Karpas-422 (cell line): ENCODE measurements at regions not wholly inside any gene's neighbourhood (a gene's known extent, or its start where the extent isn't known, plus 50 kb on each side); places are given as distances from the start of the nearest gene placed in this dataset.

Source experiments
- DNase-seq: peaks from one replicate; pipeline ENCODE4 v3.0.0-alpha.2; 2015
- H2AFZ ChIP-seq: fragments of 200-600 bp; sonication (generic); 2 replicates; pipeline ENCODE4 v1.6.1; 2014; ENCODE audit warnings: antibody characterized with exemption, low read length, mixed read lengths
- H3K27ac ChIP-seq: fragments of 200-600 bp; sonication (generic); 2 replicates; pipeline ENCODE4 v1.5.1; 2014; ENCODE audit warnings: mild to moderate bottlenecking, low read length, moderate library complexity
- H3K27me3 ChIP-seq: fragments of 200-600 bp; sonication (generic); 2 replicates; pipeline ENCODE4 v1.6.1; 2014; ENCODE audit warnings: low read length, mixed read lengths
- H3K36me3 ChIP-seq: fragments of 200-600 bp; sonication (generic); 2 replicates; pipeline ENCODE4 v1.6.1; 2014; ENCODE audit warnings: low read length, mixed read lengths; ENCODE audit not compliant: insufficient read depth
- H3K4me1 ChIP-seq: fragments of 200-600 bp; sonication (generic); 2 replicates; pipeline ENCODE4 v1.6.1; 2014; ENCODE audit warnings: mild to moderate bottlenecking, low read length, mixed read lengths
- H3K4me2 ChIP-seq: fragments of 200-600 bp; sonication (generic); 2 replicates; pipeline ENCODE4 v1.6.1; 2014; ENCODE audit warnings: low read length, low read depth, mild to moderate bottlenecking; ENCODE audit not compliant: poor library complexity, severe bottlenecking
- H3K4me3 ChIP-seq: fragments of 200-600 bp; sonication (generic); 2 replicates; pipeline ENCODE4 v1.5.1; 2014; ENCODE audit warnings: mild to moderate bottlenecking, antibody characterized with exemption, low read length, mixed read lengths
- H3K79me2 ChIP-seq: fragments of 200-600 bp; sonication (generic); 2 replicates; pipeline ENCODE4 v1.6.1; 2014; ENCODE audit warnings: mild to moderate bottlenecking, low read length, mixed read lengths
- H3K9ac ChIP-seq: fragments of 200-600 bp; sonication (generic); 2 replicates; pipeline ENCODE4 v1.6.0; 2014; ENCODE audit warnings: low read length
- H3K9me2 ChIP-seq: fragments of 200-600 bp; sonication (generic), shearing (Covaris generic); replicated peaks from 2 replicates; pipeline ENCODE4 v1.6.0; 2014; ENCODE audit warnings: mild to moderate bottlenecking, low read length, moderate library complexity; ENCODE audit not compliant: insufficient read depth
- H3K9me3 ChIP-seq: fragments of 300-700, 200-600 bp; sonication (generic); 2 replicates; pipeline ENCODE4 v1.6.1; 2014; ENCODE audit warnings: low read length, mixed read lengths
- H4K20me1 ChIP-seq: fragments of 200-600 bp; sonication (generic); 2 replicates; pipeline ENCODE4 v1.6.1; 2014; ENCODE audit warnings: mild to moderate bottlenecking, antibody characterized with exemption, low read length, low read depth; ENCODE audit not compliant: insufficient read depth

DNA sequence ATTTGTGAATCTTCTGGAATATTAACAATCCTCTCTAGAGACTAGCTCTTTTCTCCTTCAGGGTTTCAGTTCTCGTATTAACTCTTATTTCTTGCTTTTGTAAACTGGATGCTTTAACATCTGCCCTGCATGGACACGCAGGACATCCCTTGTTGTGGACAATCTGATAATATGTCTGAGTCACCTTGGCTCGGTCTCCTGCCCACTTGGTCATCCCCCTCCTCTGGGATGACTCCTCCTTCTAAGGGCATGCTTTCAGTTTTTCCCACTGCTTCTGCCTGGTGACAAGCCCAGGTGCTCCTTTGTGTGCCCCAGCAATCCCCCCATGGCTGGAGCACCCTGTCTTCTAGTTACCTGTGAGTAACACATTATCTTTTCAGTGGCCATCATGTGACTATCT is 460.5 kb downstream of the DSC3 start:
- H3K79me2 ChIP-seq = no peaks in the 10 kb centered on the region
- no peak overlapping the region for H3K4me3 ChIP-seq
- H3K27ac ChIP-seq = no peak overlapping the region
- no peaks in the 10 kb centered on the region for H3K9me3 ChIP-seq
- H3K36me3 ChIP-seq = no peaks in the 10 kb centered on the region
- H3K9me2 ChIP-seq = no peaks in the 10 kb centered on the region
- H3K9ac ChIP-seq = no peak overlapping the region
- no peaks in the 10 kb centered on the region for H4K20me1 ChIP-seq
- H3K4me1 ChIP-seq = no peaks in the 10 kb centered on the region
- H2AFZ ChIP-seq = no peak overlapping the region
- no peak overlapping the region for H3K4me2 ChIP-seq
- H3K27me3 ChIP-seq = no peaks in the 10 kb centered on the region
- DNase-seq = no peak

- Histone ChIP-seq H3K9me3 (no peaks in the 10 kb centered on the region), H3K27ac (no peak overlapping the region), H3K4me1 (no peaks in the 10 kb centered on the region), H3K9ac (no peak overlapping the region), H2AFZ (no peak overlapping the region), H3K27me3 (no peaks in the 10 kb centered on the region), H3K4me3 (no peak overlapping the region), H4K20me1 (no peaks in the 10 kb centered on the region), H3K9me2 (no peaks in the 10 kb centered on the region), H3K4me2 (no peak overlapping the region), H3K36me3 (no peaks in the 10 kb centered on the region), H3K79me2 (no peaks in the 10 kb centered on the region)
- no peak for DNase-seq
These were observed 463.8 kb downstream of the DSC3 start for GRCh38 chr18:30578707-30579106.

- DNase-seq = no peak
- H3K9me2 ChIP-seq = no peaks in the 10 kb centered on the region
- H3K27ac ChIP-seq = no peak overlapping the region
- no peak overlapping the region for H3K4me3 ChIP-seq
- no peaks in the 10 kb centered on the region for H3K27me3 ChIP-seq
- no peak overlapping the region for H2AFZ ChIP-seq
- H3K9me3 ChIP-seq = no peaks in the 10 kb centered on the region
- no peaks in the 10 kb centered on the region for H3K36me3 ChIP-seq
- no peak overlapping the region for H3K4me2 ChIP-seq
- H3K79me2 ChIP-seq = no peaks in the 10 kb centered on the region
- H4K20me1 ChIP-seq = no peaks in the 10 kb centered on the region
- no peak overlapping the region for H3K9ac ChIP-seq
- H3K4me1 ChIP-seq = no peaks in the 10 kb centered on the region
These were observed 470.3 kb downstream of the DSC3 start for GRCh38 chr18:30572214-30572613.

GRCh38 chr18:30568333-30568732 is 474.2 kb downstream of the DSC3 start:
- H3K4me1 ChIP-seq = no peaks in the 10 kb centered on the region

GRCh38 chr18:30566877-30567276 is 475.7 kb downstream of the DSC3 start:
- DNase-seq = no peak
- no peaks in the 10 kb centered on the region for H4K20me1 ChIP-seq
- no peaks in the 10 kb centered on the region for H3K9me3 ChIP-seq
- no peak overlapping the region for H2AFZ ChIP-seq
- H3K36me3 ChIP-seq = no peaks in the 10 kb centered on the region
- H3K4me1 ChIP-seq = no peaks in the 10 kb centered on the region
- H3K27me3 ChIP-seq = no peaks in the 10 kb centered on the region
- H3K4me2 ChIP-seq = no peak overlapping the region
- no peaks in the 10 kb centered on the region for H3K79me2 ChIP-seq
- no peak overlapping the region for H3K9ac ChIP-seq
- H3K9me2 ChIP-seq = no peaks in the 10 kb centered on the region
- no peak overlapping the region for H3K27ac ChIP-seq
- no peak overlapping the region for H3K4me3 ChIP-seq

More at GRCh38 chr18:30568333-30568732, 474.2 kb downstream of the DSC3 start:
- no peaks in the 10 kb centered on the region for H3K79me2 ChIP-seq
- no peaks in the 10 kb centered on the region for H3K9me2 ChIP-seq
- no peak overlapping the region for H3K27ac ChIP-seq
- H3K27me3 ChIP-seq = no peaks in the 10 kb centered on the region
- H2AFZ ChIP-seq = no peak overlapping the region
- H3K9ac ChIP-seq = no peak overlapping the region
- no peaks in the 10 kb centered on the region for H4K20me1 ChIP-seq
- no peaks in the 10 kb centered on the region for H3K36me3 ChIP-seq
- DNase-seq = no peak
- H3K4me2 ChIP-seq = no peak overlapping the region
- no peak overlapping the region for H3K4me3 ChIP-seq
- no peaks in the 10 kb centered on the region for H3K9me3 ChIP-seq

DNA sequence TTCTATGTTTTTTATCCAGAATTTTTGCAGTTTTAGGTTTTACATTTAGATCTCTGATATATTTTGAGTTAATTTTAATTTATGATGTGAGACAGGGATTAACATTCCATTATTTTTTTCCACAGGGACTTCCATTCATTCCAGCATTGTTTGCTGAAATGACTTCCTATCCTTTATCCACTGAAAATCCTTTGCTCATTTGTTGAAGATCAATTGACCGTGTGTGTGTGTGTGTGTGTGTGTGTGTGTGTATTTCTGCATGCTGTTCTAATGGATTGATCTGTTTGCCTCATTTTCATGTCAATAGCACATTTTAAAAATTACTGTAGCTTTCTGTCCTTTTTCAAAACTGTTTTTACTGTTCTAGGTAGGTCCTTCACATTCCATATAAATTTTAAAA is 480.3 kb downstream of the DSC3 start:
- Histone ChIP-seq H3K9me2 (no peaks in the 10 kb centered on the region), H3K4me3 (no peak overlapping the region), H3K27me3 (no peaks in the 10 kb centered on the region), H3K36me3 (no peaks in the 10 kb centered on the region), H3K4me1 (no peaks in the 10 kb centered on the region), H3K27ac (no peak overlapping the region), H2AFZ (no peak overlapping the region), H4K20me1 (no peaks in the 10 kb centered on the region), H3K4me2 (no peak overlapping the region), H3K79me2 (no peaks in the 10 kb centered on the region), H3K9ac (no peak overlapping the region), H3K9me3 (no peaks in the 10 kb centered on the region)
- DNase-seq = no peak

GRCh38 chr18:30556112-30556511 is 486.4 kb downstream of the DSC3 start:
- H3K4me1 ChIP-seq = no peaks in the 10 kb centered on the region
- H2AFZ ChIP-seq = no peak overlapping the region
- no peak overlapping the region for H3K4me3 ChIP-seq
- no peaks in the 10 kb centered on the region for H3K36me3 ChIP-seq
- no peaks in the 10 kb centered on the region for H3K9me2 ChIP-seq
- H3K9me3 ChIP-seq = no peaks in the 10 kb centered on the region
- no peaks in the 10 kb centered on the region for H3K79me2 ChIP-seq
- H3K27me3 ChIP-seq = no peaks in the 10 kb centered on the region
- H3K4me2 ChIP-seq = no peak overlapping the region
- H3K27ac ChIP-seq = no peak overlapping the region
- H3K9ac ChIP-seq = no peak overlapping the region
- no peaks in the 10 kb centered on the region for H4K20me1 ChIP-seq
- DNase-seq = no peak

- Histone ChIP-seq H3K4me2 (no peak overlapping the region), H2AFZ (no peak overlapping the region), H3K9me3 (no peaks in the 10 kb centered on the region), H3K9ac (no peak overlapping the region), H3K4me3 (no peak overlapping the region), H3K79me2 (no peaks in the 10 kb centered on the region), H4K20me1 (no peaks in the 10 kb centered on the region), H3K27ac (no peak overlapping the region), H3K4me1 (no peaks in the 10 kb centered on the region), H3K9me2 (0 out of 2 replicates have a peak, but pooled peaks cover 2% of the 10 kb centered on the region), H3K27me3 (no peaks in the 10 kb centered on the region), H3K36me3 (no peaks in the 10 kb centered on the region)
- no peak for DNase-seq
These were observed 497.1 kb downstream of the DSC3 start for GRCh38 chr18:30545393-30545792.

GRCh38 chr18:30544141-30544540 is 498.4 kb downstream of the DSC3 start:
- Histone ChIP-seq H3K79me2 (no peaks in the 10 kb centered on the region), H3K4me1 (no peaks in the 10 kb centered on the region), H4K20me1 (no peaks in the 10 kb centered on the region), H2AFZ (no peak overlapping the region), H3K4me3 (no peak overlapping the region), H3K27me3 (no peaks in the 10 kb centered on the region), H3K27ac (no peak overlapping the region), H3K9ac (no peak overlapping the region), H3K9me2 (0 out of 2 replicates have a peak, but pooled peaks cover 5% of the 10 kb centered on the region), H3K9me3 (no peaks in the 10 kb centered on the region), H3K4me2 (no peak overlapping the region), H3K36me3 (no peaks in the 10 kb centered on the region)
- DNase-seq = no peak
